GM19463 (cell line): ENCODE measurements at regions not wholly inside any gene's neighbourhood (a gene's known extent, or its start where the extent isn't known, plus 50 kb on each side); places are given as distances from the start of the nearest gene placed in this dataset.

Experiments
- ATAC-seq: cut with Tn5 transposase; IDR thresholded peaks from one replicate; pipeline ENCODE4 v1.9.1; 2021; ENCODE audit warnings: mild to moderate bottlenecking, moderate library complexity; ENCODE audit not compliant: unreplicated experiment

DNA sequence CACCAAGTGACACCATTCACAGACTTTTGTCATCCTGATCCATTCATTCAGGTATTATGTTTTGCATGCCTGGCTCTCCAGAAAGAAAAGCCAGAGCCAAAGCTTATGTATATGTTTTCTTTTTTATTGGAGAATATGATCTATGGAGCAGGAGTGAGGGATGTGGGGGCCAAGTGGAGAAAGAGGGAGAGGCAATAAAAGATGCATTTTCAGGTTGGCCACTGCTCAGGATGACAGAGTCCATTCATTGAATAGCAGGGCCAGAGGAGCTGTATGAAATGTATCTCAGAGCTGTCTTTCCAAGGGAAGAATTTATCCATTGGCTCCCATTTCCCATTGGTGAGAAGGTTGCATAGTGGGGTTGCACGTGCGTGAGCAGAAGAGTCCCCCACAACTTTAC, 416.1 kb downstream of the ATP23 start:
- no peak for ATAC-seq

- ATAC-seq, result no peak
These were observed 417.0 kb downstream of the ATP23 start for GRCh38 chr12:58358369-58358768.

GRCh38 chr12:58359084-58359483, 417.7 kb downstream of the ATP23 start:
- ATAC-seq, result no peak

DNA sequence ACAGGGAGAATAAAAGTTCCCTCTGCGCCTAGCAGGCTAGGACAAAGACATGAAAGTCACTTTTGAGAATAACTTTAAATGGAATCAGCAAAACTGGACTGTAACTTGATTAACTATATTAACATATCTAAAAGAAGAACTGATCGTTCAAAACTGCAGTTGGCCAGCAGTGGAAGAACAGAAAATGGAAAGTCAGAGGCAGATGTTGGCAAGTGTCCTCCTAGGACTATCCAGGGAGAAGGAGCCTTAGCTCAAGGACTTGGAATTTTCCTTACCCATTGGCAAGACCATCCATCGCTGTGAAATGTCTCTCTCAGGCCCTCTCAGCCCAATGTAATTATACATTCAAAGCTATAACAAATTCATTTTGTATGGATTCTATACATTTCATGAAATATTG, 419.7 kb downstream of the ATP23 start:
- ATAC-seq, result no peak

DNA sequence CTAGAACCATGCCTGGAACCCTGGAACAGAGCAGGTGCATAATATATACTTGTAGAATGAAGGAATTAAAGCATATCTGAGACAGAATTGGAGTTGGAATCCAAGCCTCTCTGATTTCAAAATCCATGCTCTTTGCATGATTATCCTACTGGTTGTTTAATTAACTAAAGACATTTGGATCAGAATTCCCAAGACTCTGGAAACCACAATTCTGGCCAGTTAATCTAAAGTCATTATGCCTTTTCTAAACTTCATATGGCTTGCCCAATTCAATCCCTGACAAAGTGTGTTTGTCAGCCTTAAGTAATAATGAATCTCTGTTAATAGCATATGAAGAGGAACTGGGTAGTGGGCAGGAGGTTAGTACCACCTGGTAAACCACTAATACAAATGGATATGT, 422.6 kb downstream of the ATP23 start:
- ATAC-seq, result no peak

- ATAC-seq, result no peak
These were observed 423.2 kb downstream of the ATP23 start for GRCh38 chr12:58364389-58365086.

DNA sequence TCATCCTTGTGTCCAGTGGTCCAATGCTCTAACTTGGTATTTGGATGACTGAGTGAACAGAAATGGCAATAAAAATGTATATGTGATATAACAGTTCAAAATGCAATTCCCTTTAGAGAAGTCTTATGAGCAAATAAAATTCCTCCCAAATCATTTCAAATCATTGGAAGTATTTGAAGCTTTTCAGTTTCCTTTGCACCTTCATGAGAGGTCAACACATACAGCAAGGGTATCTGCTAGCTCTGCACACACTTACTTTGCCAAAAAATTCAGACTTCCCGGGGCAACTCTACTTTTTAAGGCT, 423.7 kb downstream of the ATP23 start:
- no peak for ATAC-seq

DNA sequence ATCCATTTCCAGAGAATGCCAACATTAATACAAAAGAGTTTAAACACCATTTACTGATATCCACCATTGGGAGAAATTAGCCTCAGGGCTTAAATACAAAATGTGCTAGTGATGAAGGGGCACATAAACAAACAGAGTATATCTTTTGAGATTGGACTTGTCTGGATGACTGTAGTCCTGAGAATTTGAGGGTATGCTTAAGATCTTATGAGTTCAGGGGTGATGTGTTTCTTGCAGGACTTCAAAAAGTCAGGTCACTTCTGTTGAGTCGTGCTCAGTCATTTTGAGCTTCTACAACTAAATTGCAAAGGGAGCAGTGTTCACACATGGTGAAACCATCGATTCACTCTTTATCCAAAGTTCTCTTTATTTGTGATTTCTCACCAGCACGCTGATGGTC, 425.7 kb downstream of the ATP23 start:
- no peak for ATAC-seq

GRCh38 chr12:58368001-58368400, 426.6 kb downstream of the ATP23 start:
- ATAC-seq, result no peak

DNA sequence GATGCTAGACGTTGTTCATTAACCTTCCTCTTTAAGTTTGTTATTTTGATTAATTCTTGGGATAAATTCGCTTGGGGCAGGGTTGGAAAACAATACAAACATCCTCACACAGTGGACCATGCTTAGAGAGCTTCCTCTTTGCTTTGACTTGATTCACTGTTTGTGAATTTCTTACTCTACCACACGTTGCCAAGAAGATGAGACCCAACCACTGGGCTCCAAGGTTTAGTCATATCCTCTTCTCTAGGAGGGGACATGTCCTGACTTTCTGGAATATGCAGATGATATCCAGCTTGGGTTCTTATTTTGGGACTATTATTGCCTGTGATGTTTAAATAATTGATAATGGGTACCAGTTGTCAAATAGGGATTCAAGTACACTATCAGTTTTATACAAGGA, 428.2 kb downstream of the ATP23 start:
- no peak for ATAC-seq

- peak; percentile 99 for ATAC-seq
These were observed 430.9 kb downstream of the ATP23 start for GRCh38 chr12:58372298-58372697.

GRCh38 chr12:58378028-58378427, 436.7 kb downstream of the ATP23 start:
- no peak for ATAC-seq

GRCh38 chr12:58381546-58381945, 440.2 kb downstream of the ATP23 start:
- ATAC-seq, result no peak

GRCh38 chr12:58384196-58384595, 442.8 kb downstream of the ATP23 start:
- no peak for ATAC-seq

DNA sequence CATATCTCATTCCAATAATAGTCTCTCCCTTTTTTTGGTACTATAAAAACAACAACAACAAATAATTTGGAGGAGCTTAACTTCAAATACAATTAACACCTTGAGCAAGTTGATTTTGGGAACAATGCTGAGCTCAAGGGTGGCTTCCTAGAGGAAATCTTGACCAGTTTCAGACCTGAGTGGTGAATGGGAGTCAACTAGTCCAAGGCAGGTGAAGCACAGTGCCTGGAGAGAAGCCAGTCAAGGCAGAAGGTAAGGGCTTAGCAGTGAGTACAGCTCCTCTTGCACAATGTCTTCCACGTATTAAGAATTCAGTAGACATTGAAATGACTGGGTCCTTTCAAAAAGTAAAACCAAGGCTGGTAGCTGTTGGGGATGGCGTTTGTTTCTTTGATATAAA, 444.8 kb downstream of the ATP23 start:
- ATAC-seq, result no peak

DNA sequence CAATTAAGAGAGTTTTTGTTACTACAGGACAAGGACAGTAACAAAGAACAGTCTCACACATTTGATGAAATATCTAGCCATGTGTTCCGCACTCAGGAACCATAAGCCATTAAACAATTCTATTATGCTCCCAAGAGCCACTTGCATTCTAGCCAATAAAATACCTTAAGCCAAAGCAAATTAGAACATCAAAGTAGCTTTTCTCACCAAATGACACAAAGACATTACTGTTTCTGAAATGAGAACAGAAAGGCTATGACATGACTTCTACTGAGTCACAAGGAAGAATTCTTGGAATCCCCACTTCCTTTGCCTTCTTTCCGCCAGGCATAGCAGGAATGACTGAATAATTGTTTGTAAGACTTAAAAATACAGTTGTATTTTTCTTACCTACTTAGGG, 445.8 kb downstream of the ATP23 start:
- no peak for ATAC-seq

GRCh38 chr12:58388261-58388660, 446.9 kb downstream of the ATP23 start:
- no peak for ATAC-seq

DNA sequence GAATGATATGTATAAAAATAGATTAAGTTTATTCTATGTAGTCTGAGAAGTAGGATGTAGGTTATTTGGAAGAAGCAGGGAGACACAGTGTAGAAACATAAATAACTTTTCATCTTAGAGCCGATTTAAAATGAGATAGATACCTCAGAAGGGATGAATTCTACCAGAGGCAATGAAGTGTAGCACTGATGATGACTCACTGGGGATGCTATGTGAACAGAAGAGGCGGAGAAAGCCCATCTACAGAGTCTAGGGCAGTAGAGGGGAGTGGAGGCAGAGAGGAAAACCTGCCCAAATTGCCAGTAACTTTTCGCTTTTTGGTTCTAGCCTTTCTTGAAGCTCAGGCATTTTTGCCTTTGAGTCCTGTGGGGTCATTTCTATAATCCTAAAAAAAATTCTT, 451.8 kb downstream of the ATP23 start:
- ATAC-seq, result no peak

GRCh38 chr12:58395056-58395455, 453.7 kb downstream of the ATP23 start:
- no peak for ATAC-seq

DNA sequence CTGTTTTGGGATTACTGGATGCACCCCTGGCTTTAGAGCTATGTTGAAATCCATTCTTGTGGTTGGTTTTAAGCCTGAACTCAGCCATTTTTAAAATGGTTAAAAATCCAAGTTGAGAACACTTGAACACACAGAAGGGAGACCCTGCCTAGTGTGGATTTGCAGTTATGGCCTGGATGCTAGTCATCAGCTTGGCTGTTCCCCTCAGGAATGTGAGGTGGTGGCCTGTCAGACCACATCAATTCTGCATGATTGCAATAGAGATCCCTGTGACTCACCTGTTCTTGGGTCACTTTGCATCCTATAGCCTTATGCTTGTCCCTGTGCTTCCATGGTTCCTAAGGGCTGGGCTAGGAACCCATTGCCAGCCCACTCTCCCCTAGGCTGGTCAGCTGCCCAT, 454.1 kb downstream of the ATP23 start:
- no peak for ATAC-seq

DNA sequence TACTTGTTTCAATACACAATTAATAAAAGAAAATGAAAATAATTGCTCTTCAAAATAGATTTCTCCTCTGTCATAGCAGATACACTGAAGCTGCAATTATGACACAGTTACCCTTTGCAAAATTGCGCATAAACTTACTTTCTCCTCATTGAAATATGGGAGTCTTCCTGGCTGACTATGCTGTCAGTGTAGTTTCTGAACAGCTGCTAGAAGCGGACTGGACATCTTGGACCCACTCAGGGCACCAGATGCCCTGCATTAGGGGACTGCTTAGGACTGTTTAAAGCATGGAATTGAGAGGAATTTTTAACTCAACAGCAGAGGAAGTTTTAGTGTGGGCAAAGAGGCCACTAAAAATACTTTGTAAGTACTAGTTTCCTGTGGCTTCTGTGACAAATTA, 454.9 kb downstream of the ATP23 start:
- no peak for ATAC-seq

DNA sequence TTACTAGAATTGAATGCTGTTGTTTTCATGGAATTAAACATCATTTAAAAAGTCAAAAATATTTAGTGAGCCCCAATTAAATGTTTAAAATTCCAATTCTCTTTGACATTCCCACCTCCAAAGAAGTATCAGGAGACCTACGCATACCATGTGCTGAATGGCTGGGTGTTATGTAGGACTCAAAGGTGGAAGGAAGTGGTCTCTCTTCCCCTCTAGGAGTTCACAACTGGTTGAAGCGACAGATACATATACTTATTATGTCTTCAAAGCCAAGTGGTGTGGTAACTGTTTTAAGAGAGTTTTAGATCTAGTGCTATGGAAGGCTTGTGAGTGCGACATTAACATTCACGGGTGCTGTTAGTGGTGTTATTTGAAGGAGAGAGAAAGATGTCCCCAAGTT, 464.0 kb downstream of the ATP23 start:
- ATAC-seq, result no peak

- ATAC-seq, result no peak
These were observed 467.1 kb downstream of the ATP23 start for GRCh38 chr12:58408516-58408915.
